Mucosa of descending colon (tissue), 3 donors: ENCODE measurements at regions not wholly inside any gene's neighbourhood (a gene's known extent, or its start where the extent isn't known, plus 50 kb on each side); places are given as distances from the start of the nearest gene placed in this dataset.

Experiments
- ATAC-seq: fragments of 200-7000 bp; cut with Tn5 transposase; one replicate; pipeline ENCODE4 v1.9.1; 2020; ENCODE audit warnings: mild to moderate bottlenecking, moderate library complexity
- DNase-seq, 3 donors: peaks; one replicate each; pipeline ENCODE4 v3.0.0-alpha.2; 2020
- H3K36me3 ChIP-seq: fragments of 200-600 bp; one replicate; pipeline ENCODE4 v1.8.0; 2021; ENCODE audit warnings: low read depth, mild to moderate bottlenecking
- H3K4me1 ChIP-seq: fragments of 200-600 bp; one replicate; pipeline ENCODE4 v1.8.0; 2021; ENCODE audit warnings: low read depth, mild to moderate bottlenecking
- H3K4me3 ChIP-seq: fragments of 200-600 bp; one replicate; pipeline ENCODE4 v1.8.0; 2021; ENCODE audit warnings: mild to moderate bottlenecking
- H3K9me3 ChIP-seq: fragments of 200-600 bp; one replicate; pipeline ENCODE4 v1.8.0; 2021; ENCODE audit warnings: mild to moderate bottlenecking
- intact Hi-C, 2 donors: fragments of 100-400 bp; cut with DNase I in 1 of 2; cut with micrococcal nuclease in 1 of 2; formaldehyde crosslinking; loops; one replicate each; pipeline versions ENCODE4 v1.11.0 to v1.11.1; 2022; cut with DNase I, micrococcal nuclease
- TF ChIP-seq, protein P1 (sequence below): fragments of 200-600 bp; IDR thresholded peaks from one replicate; pipeline ENCODE4 v1.8.0; 2022; ENCODE audit warnings: antibody characterized with exemption, mild to moderate bottlenecking
- donor health status: DM: no; HTN: no; CAD: no; lungs with moderate emphysema.
- donor health status: DM: no; HTN: no; CAD: no.
- donor health status: DM: no; HTN: yes; CAD: no.

DNA sequence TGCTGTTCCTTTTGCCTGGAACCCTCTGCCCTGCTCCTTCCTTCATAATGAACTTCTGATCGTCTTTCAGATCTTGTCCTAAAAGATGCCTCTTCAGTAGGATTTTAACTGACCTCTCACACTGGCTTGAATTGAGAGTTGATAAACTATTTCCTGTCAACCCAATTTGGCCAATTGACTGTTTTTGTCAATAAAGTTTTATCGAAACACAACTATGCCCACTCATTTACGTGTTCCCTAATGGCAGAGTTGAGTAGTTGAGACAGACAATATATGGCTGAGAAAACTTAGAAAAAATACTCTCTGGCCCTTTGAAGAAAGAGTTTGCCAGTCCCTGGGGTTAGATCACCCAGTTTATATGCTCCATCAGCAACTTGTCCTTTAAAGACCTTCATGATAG, 171.7 kb upstream of the TBX3 start:
- Histone ChIP-seq H3K4me1 (no peaks in the 10 kb centered on the region), H3K36me3 (no peaks in the 10 kb centered on the region), H3K9me3 (no peaks in the 10 kb centered on the region), H3K4me3 (no peak overlapping the region)
- ATAC-seq (no peak), DNase-seq (no peak)
- intact Hi-C loops, result no loop called here
- TF ChIP-seq, protein P1, sequence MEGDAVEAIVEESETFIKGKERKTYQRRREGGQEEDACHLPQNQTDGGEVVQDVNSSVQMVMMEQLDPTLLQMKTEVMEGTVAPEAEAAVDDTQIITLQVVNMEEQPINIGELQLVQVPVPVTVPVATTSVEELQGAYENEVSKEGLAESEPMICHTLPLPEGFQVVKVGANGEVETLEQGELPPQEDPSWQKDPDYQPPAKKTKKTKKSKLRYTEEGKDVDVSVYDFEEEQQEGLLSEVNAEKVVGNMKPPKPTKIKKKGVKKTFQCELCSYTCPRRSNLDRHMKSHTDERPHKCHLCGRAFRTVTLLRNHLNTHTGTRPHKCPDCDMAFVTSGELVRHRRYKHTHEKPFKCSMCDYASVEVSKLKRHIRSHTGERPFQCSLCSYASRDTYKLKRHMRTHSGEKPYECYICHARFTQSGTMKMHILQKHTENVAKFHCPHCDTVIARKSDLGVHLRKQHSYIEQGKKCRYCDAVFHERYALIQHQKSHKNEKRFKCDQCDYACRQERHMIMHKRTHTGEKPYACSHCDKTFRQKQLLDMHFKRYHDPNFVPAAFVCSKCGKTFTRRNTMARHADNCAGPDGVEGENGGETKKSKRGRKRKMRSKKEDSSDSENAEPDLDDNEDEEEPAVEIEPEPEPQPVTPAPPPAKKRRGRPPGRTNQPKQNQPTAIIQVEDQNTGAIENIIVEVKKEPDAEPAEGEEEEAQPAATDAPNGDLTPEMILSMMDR, result no peak

DNA sequence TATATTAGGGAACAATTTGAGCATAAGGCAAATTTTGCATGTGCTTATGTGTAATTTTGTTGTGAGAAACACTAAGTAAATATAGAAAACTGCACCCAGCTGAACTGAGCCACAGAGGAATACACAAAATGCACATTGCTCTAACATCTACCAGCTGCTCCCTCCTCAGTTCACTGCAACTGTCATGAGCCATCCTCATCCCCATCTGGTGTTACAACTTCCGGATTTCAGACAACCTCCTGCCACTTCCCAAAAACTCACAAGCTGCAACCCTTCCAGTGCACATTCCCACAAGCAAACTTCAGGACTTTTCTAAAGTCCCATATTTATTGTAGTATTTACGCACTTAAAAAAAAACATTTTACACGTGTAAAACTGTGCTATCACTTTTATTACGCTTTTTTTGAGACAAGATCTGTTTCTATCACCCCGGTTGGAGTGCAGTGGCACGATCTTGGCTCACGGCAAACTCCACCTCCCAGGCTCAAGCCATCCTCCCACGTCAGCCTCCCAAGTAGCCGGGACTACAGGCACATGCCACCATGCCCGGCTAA, 169.1 kb upstream of the TBX3 start:
- ATAC-seq, result no peak
- intact Hi-C loops, result no loop called here
- TF ChIP-seq, protein P1, result no peak
- H3K9me3 ChIP-seq, result no peaks in the 10 kb centered on the region
- DNase-seq, result no peak
- H3K36me3 ChIP-seq, result no peaks in the 10 kb centered on the region
- no peaks in the 10 kb centered on the region for H3K4me1 ChIP-seq
- no peak overlapping the region for H3K4me3 ChIP-seq

DNA sequence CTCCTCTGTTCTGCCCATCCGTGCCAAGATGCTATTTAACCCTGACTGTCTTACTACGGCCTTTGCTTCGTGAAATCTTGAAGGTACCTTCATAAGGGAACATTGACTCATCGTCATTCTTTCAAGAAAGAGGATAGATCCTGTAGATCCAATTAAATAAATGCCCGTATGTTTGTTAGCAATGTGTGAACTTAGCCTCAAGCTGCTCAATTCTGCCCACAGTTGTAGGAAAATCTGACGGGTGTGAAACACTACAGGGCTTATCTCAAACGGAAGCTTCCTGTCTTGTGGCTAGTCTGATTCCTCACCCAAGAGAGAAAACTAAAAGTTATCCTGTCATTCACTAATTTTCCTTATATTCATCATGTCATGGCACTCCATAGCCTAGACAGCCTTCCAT, 168.0 kb upstream of the TBX3 start:
- H3K4me3 ChIP-seq, result no peak overlapping the region
- intact Hi-C loops, result no loop called here
- no peak for DNase-seq
- H3K9me3 ChIP-seq, result no peaks in the 10 kb centered on the region
- no peaks in the 10 kb centered on the region for H3K36me3 ChIP-seq
- TF ChIP-seq, protein P1, result no peak
- H3K4me1 ChIP-seq, result no peaks in the 10 kb centered on the region
- no peak for ATAC-seq

DNA sequence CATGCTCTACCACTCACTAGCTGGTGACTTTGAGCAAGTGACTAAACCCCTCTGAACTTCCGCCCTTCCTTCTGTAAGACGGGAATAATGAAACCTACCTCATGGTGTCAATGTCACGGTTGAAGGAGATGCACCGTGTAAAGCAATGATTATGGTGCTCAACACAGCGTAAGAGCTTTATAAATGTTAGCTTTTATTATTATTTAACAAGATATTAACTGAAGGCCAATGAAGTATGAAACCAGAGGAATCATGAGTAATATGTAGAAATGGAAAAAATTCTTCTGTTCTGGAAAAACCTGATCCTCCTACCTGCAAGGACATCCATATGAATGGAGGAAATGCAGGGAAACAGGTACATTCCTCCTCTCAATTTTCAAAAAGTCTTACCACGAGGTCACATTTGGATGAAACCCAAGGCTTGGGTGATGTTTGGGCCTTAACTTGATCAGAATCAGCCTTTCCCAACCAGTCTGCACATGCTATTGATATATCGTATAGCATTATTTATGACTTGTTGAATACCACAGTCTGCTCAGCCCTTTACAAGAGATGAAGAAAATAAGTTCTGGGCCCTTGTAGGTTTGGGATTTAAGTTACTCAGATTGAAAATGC, 166.8 kb upstream of the TBX3 start:
- no peak overlapping the region for H3K4me3 ChIP-seq
- DNase-seq, result no peak
- H3K36me3 ChIP-seq, result no peaks in the 10 kb centered on the region
- H3K4me1 ChIP-seq, result no peaks in the 10 kb centered on the region
- no peaks in the 10 kb centered on the region for H3K9me3 ChIP-seq
- intact Hi-C loops, result no loop called here
- TF ChIP-seq, protein P1, result no peak
- no peak for ATAC-seq

DNA sequence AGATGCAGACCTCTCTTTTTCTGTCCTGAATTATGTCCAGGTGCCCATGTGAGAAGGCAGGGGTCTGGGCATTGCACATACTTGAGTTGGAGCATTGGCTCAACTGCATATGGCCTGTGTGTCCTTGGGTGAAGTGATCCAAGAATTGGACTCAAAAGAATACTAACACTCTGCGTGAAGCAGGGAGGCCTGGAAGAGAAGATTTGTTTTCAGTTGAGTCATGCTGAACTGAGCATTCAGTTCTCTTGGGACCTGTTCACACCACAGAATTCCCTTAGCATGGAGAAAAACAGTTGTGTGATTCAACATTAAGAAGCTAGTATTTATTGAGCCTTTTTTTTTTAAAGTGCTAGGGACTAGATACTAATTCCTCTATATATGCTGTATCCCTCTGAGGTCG, 164.7 kb upstream of the TBX3 start:
- H3K4me3 ChIP-seq, result no peak overlapping the region
- no peak for DNase-seq
- ATAC-seq, result no peak
- no peaks in the 10 kb centered on the region for H3K9me3 ChIP-seq
- intact Hi-C loops, result no loop called here
- no peaks in the 10 kb centered on the region for H3K36me3 ChIP-seq
- TF ChIP-seq, protein P1, result no peak
- H3K4me1 ChIP-seq, result no peaks in the 10 kb centered on the region
